OCI-LY3 (cell line): ENCODE measurements at regions not wholly inside any gene's neighbourhood (a gene's known extent, or its start where the extent isn't known, plus 50 kb on each side); places are given as distances from the start of the nearest gene placed in this dataset.

ENCODE experiments used
- EZH2phosphoT487 ChIP-seq: fragments of 200-600 bp; shearing (Covaris generic); IDR thresholded peaks from 2 replicates; pipeline ENCODE4 v1.6.1; 2018; ENCODE audit warnings: antibody characterized with exemption, mixed run types, low read depth
- TF ChIP-seq, protein P1 (sequence below): fragments of 200-600, 300-600 bp; sonication (generic); IDR thresholded peaks from 2 replicates; pipeline ENCODE4 v1.5.1; 2014; ENCODE audit warnings: antibody characterized with exemption, low read length, low read depth

GRCh38 chr6:115680621-115681020 lies 380.1 kb downstream of the FRK start:
- TF ChIP-seq, protein P1, sequence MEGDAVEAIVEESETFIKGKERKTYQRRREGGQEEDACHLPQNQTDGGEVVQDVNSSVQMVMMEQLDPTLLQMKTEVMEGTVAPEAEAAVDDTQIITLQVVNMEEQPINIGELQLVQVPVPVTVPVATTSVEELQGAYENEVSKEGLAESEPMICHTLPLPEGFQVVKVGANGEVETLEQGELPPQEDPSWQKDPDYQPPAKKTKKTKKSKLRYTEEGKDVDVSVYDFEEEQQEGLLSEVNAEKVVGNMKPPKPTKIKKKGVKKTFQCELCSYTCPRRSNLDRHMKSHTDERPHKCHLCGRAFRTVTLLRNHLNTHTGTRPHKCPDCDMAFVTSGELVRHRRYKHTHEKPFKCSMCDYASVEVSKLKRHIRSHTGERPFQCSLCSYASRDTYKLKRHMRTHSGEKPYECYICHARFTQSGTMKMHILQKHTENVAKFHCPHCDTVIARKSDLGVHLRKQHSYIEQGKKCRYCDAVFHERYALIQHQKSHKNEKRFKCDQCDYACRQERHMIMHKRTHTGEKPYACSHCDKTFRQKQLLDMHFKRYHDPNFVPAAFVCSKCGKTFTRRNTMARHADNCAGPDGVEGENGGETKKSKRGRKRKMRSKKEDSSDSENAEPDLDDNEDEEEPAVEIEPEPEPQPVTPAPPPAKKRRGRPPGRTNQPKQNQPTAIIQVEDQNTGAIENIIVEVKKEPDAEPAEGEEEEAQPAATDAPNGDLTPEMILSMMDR: no peak
- no peak for TF ChIP-seq EZH2phosphoT487
